GM18873 (cell line): ENCODE measurements at regions not wholly inside any gene's neighbourhood (a gene's known extent, or its start where the extent isn't known, plus 50 kb on each side); places are given as distances from the start of the nearest gene placed in this dataset.

Experiments
- ATAC-seq: cut with Tn5 transposase; IDR thresholded peaks from one replicate; pipeline ENCODE4 v1.9.1; 2021; ENCODE audit warnings: mild to moderate bottlenecking, moderate library complexity, moderate number of reproducible peaks; ENCODE audit not compliant: unreplicated experiment, low FRiP score

DNA sequence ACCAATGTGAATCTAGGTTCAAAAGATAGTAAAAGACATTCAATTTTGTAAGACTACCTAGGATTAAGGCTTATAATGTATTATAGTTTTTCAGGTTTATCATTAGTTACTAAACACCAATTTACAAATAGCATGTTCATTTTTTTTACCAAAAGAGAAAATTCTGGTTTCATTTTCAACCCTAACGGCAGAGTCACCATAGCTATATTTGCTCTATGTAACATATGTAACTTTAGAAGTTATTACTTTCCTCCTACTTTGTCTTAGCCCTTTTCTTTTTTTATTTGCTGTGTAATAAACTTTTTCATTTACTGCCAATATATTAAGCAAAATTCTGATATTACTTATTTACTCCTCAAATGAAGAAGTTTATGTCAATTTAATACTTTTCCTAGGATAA lies 639.6 kb downstream of the ARAP2 start:
- ATAC-seq = no peak

DNA sequence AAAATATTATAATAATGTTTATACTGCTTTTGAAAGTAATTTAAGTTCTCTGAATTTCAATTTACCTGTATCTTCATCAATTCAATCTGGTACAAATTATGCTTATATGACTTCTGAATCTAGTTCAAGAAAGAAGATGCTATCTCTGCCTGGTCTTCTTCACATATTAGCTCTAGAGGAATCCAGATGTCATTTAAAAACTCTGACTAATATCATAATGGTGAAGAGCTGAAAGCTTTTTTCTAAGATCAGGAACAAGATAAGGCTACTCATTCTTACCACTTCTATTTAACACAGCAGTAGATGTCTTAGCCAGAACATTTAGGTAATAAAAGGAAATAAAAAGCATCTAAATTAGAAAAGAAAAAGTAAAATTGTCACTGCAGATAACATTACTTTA lies 636.1 kb downstream of the ARAP2 start:
- ATAC-seq = no peak

DNA sequence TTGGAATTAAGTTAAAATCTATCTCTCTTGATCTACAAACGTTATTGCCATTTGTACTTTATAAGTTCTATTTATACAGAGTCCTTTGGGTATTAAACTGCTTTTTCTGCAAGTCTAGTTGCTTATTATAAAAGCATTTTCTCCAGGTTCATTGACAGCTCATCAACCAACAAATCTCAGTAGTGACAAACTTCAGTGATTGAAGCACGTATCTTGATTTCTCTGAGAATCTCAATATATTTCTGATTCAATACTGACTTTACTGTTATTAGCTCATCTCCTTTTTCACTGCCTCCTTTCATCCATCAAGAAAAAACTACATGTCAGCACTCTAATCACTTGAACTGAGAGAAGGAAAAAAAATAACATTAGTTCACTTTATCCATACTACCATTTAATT lies 630.2 kb downstream of the ARAP2 start:
- no peak for ATAC-seq

DNA sequence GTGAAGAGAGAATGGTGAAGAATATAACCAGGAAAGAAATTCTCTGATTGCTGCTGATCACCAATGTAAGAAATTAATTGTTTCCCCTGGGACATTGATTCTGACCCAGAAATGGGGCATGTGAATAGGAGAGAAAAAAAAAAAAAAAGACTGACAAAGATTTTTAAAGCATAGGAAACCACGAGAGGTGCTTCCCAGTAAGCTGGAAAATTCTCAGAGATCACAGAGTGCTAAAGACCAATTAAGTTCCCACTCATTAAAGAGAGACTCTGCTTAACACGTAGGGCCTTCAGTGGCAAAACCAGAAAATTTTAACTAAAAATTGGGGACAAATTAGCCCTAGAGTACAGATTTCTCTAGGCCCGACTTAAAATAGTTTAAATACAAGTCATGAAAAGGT lies 604.4 kb downstream of the ARAP2 start:
- no peak for ATAC-seq

GRCh38 chr4:35643661-35644060 lies 600.7 kb downstream of the ARAP2 start:
- ATAC-seq = no peak

GRCh38 chr4:35644591-35644990 lies 599.7 kb downstream of the ARAP2 start:
- ATAC-seq = no peak

- no peak for ATAC-seq
These were observed 595.3 kb downstream of the ARAP2 start for GRCh38 chr4:35649011-35649410.

DNA sequence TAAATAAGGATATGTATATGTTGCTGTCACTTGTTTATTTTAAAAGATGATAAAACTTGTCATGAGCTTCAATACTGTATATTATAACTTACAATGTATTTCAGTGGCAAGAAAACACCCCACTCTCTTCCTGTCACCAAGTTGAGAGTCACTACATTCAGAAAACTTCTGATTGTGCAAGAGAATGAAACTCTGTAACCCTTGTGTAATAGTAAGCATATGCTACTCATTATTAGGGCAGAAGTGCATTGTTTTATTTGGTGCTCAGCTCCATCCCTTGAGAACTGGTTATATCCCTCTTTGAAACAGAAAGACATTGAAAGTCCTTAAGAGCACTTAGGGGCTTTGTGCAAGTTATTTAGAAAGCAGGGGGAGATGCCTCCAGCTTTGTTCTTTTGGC lies 594.5 kb downstream of the ARAP2 start:
- no peak for ATAC-seq

DNA sequence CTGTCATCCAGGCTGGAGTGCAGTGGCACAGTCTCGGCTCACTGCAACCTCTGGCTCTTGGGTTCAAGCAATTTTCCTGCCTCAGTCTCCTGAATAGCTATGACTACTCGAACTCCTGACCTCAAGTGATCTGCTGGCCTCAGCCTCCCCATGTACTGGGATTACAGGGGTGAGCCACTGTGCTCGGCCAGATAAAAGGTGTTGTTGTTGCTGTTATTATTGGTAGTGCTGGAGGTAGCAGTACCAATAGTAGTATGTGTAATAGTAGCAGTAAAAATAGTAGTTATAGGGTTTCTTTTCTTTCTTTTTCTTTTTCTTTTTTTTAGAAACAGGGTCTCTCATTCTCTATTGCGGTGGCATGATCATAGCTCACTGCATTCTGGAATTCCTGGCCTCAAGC lies 592.1 kb downstream of the ARAP2 start:
- ATAC-seq = no peak

DNA sequence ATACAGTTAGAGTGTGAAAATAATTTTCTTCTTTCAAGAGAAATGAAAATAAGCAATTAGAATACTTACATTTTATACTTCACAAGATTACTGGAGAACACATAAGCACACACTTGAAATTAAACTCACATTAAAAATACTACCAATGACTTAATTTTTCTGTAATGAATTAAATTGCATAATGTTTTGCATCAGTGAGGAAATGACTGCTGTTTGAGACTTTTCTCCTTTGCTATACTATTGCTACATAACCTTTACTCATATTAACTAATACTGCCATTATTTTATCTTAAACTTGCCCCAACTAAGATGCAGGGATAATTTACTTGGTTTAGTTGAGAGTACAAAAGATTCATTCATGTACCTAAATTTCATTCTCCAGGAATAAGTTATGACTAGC lies 590.9 kb downstream of the ARAP2 start:
- no peak for ATAC-seq

- no peak for ATAC-seq
These were observed 571.2 kb downstream of the ARAP2 start for GRCh38 chr4:35673137-35673536.

DNA sequence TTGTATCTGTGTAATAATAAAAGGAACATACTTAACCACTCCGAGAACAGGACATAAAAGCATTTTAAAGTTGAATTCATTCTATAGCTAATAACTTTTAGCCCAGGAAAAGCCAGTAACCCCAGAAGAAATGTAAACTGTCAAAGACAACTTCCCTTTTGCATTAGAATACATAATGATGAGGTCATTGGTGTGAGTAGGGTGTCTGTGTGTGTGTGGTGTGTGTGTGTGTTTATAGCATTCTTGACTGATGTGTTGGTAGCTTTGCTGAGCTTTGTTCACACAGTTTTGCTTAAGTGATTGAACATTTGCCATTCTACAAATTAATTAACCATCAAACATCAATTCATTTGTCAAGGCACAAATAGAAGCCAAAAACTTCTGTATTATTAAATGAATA lies 559.6 kb downstream of the ARAP2 start:
- no peak for ATAC-seq

GRCh38 chr4:35689870-35690269 lies 554.4 kb downstream of the ARAP2 start:
- ATAC-seq = no peak

- ATAC-seq = no peak
These were observed 554.0 kb downstream of the ARAP2 start for GRCh38 chr4:35690271-35690670.

DNA sequence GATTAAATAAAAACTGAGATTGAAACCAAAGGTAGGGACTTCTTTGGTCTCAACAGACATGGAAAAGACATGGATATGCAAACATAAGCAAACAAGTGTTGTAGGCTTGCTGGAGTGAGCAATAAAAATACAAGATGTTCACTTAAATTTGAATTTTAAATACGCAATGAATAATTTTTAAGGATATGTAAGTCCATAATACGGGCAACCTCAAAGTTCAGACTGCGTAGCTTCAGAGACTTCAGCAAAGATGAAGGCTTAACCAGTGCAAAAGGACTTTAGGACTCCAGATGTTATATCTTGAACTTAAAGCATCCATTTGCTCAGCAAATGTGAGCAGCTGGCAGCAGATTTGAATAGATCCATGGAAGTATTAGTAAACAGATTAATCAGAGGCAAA lies 549.3 kb downstream of the ARAP2 start:
- ATAC-seq = no peak

GRCh38 chr4:35695421-35695820 lies 548.9 kb downstream of the ARAP2 start:
- no peak for ATAC-seq

DNA sequence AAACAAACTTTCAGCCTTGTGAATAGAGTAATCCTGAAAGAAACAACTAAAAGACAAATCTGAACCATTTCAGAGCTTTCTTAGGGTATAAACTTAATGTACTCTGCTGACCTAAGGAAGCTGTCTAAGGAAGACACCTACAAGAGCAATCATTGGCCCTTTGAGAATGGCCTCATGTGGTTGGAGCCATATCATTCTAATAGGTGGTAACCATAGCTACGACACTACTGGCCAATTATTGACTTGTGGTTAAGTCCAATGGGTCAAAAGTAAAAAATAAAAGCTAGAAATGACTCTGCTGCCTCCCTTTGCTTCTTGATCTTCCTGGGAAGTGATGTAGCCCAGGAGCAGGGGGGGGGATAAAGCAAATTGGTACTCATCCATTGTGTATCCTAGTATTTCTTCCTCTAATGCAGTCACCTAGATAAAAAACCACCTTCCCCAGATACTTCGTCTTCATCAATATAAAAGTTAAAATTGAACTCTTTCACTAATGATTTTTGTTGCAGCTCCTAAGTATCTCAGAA lies 547.0 kb downstream of the ARAP2 start:
- peak; percentile 64 for ATAC-seq

DNA sequence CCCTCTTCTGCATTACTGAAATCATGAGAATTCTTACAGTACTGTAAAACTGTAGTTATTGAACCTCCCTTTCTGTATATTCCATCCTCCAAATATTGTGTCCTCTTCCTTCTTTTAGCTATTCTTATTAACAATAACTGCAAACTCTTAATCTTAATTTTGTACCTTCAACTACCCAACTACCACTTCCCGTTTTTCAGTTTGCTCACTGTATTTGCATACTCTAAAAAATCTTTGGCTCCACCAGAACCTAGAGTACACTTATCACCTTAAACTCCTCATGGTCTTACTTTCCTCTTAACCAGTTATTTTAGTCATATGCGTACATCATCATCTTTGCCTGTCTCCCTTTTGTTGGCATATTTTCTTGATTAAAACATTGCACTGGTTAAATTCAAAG lies 543.7 kb downstream of the ARAP2 start:
- ATAC-seq = no peak

GRCh38 chr4:35709080-35709479 lies 535.2 kb downstream of the ARAP2 start:
- ATAC-seq = no peak

DNA sequence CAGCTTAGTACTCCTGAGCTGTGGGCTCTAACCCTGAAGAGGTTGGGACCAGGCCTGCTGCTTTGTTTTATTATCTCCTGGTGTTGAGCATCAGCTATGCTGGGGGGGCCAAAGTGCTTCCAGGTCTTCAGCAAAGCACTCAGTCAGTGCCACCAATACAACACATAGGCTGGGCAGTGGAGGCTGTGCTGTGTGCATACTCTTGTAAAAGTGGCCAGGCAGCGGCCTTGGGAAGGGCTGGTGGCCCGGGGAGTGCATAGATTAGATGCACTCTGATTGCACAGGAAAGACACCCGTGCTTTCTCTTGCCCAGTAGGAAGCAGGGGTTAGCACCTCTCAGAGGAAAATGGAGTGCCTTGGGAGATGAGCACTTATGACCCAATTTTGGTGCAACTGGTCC lies 534.0 kb downstream of the ARAP2 start:
- ATAC-seq = no peak

GRCh38 chr4:35711127-35711526 lies 533.2 kb downstream of the ARAP2 start:
- no peak for ATAC-seq

DNA sequence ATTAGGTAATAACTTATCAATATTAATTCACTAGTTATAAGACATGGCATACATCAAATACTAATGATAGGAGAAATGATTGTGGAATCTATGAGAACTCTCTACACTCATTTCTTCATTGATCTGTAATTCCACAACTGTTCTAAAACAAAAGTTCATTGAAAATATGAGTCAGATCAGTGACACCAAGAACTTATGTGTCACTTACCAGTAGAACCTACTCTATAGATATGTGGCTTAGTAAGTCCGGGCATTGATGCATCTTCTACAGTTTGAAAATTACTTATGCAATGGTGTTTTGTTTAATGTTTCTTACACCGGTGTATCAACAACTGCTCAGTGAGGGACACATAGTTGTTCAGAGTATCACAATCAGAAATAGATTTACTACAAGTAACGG lies 520.3 kb downstream of the ARAP2 start:
- no peak for ATAC-seq

DNA sequence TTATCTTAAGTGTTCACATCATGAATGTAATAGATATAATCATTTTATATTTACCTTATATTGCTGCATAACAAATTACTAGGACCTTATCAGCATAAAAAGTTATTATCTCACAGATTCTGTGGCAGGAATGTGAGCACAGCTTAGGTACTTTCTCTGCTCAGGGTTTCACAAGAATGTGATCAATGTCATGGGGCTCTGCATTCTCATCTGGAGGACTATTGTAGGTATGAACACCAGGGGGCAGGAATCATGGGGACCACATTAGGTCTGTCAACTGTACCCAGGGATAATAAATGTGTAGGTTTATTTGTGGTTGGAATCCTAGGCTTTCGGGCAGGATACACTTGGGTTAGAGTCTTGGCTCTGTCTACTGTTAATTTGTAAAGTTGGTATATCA lies 519.2 kb downstream of the ARAP2 start:
- ATAC-seq = no peak
